ENCODE measurements at regions not wholly inside any gene's neighbourhood (a gene's known extent, or its start where the extent isn't known, plus 50 kb on each side); places are given as distances from the start of the nearest gene placed in this dataset.

DNA sequence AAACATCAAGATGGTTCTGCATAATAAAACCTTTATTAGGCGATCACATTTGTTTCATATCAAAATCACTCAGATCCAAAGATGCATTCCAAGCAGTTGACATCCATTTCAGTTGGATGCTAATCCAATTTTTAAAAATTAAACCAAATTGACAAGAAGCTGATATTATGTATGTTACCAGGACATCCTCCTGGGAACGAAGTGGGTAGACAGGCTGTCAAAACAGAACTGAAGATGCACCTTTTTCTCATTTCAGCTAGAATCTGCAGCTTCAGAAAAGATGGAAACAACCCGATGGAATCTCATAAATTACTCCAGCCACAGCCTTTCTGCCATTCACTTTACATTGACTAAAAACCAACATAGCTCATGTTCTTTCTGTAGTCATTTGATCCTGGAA, 268.4 kb downstream of the PLPP3 start:
- Histone ChIP-seq H4K20me1 (ENCODE audit: insufficient read depth, low read length, poor library complexity, severe bottlenecking) (no peaks in the 10 kb centered on the region), H3K79me2 (ENCODE audit: insufficient read depth, low read length) (no peaks in the 10 kb centered on the region), H3K36me3 (ENCODE audit: insufficient read depth, low read length) (no peaks in the 10 kb centered on the region), H3K4me3 (ENCODE audit: low read length, poor library complexity, severe bottlenecking) (no peak overlapping the region), H3F3A (ENCODE audit: low read depth) (no peaks in the 10 kb centered on the region), H3K4me2 (ENCODE audit: low read depth, low read length, poor library complexity, severe bottlenecking) (no peak overlapping the region), H3K9me2 (replicated peaks; ENCODE audit: low read depth, low read length) (no peaks in the 10 kb centered on the region), H3K27me3 (ENCODE audit: insufficient read depth, low read length, poor library complexity, severe bottlenecking) (no peaks in the 10 kb centered on the region), H2AFZ (ENCODE audit: low read length) (no peak overlapping the region), H3K9me3 (ENCODE audit: insufficient read depth, low read depth, low read length) (no peaks in the 10 kb centered on the region), H3K4me1 (ENCODE audit: insufficient read depth, low read length, poor library complexity, severe bottlenecking) (no peaks in the 10 kb centered on the region), H3K9ac (ENCODE audit: low read depth, low read length, poor library complexity, severe bottlenecking) (no peak overlapping the region)
- no peak for TF ChIP-seq EZH2phosphoT487 (IDR thresholded peaks at IDR 0.05; ENCODE audit: borderline replicate concordance)
- TF ChIP-seq, protein P1, sequence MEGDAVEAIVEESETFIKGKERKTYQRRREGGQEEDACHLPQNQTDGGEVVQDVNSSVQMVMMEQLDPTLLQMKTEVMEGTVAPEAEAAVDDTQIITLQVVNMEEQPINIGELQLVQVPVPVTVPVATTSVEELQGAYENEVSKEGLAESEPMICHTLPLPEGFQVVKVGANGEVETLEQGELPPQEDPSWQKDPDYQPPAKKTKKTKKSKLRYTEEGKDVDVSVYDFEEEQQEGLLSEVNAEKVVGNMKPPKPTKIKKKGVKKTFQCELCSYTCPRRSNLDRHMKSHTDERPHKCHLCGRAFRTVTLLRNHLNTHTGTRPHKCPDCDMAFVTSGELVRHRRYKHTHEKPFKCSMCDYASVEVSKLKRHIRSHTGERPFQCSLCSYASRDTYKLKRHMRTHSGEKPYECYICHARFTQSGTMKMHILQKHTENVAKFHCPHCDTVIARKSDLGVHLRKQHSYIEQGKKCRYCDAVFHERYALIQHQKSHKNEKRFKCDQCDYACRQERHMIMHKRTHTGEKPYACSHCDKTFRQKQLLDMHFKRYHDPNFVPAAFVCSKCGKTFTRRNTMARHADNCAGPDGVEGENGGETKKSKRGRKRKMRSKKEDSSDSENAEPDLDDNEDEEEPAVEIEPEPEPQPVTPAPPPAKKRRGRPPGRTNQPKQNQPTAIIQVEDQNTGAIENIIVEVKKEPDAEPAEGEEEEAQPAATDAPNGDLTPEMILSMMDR (conservative IDR thresholded peaks at IDR 0.05; ENCODE audit: low read length): no peak

DNA sequence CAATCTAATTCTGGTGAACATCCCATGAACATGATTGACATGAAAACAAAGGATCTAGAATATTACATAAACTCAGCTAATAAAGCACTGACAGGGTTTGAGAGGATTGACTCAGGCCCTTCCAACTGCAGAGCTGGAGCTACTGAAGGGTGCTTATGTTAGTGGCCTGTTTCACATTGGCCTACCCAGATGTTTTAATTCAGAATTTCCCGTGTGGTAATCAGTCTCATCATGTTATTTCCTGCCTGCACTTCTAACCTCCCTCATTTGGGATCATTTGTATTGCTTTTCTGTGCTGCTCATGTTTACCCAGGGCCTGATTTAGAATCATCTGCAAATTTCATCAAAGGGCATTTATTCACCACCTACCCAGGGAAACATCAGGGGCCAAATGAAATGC, 270.3 kb downstream of the PLPP3 start:
- no peaks in the 10 kb centered on the region for H3K79me2 ChIP-seq (ENCODE audit: insufficient read depth, low read length)
- H3K4me2 ChIP-seq (ENCODE audit: low read depth, low read length, poor library complexity, severe bottlenecking): no peak overlapping the region
- H3K36me3 ChIP-seq (ENCODE audit: insufficient read depth, low read length): no peaks in the 10 kb centered on the region
- no peaks in the 10 kb centered on the region for H3K9me2 ChIP-seq (replicated peaks; ENCODE audit: low read depth, low read length)
- H3K9ac ChIP-seq (ENCODE audit: low read depth, low read length, poor library complexity, severe bottlenecking): no peak overlapping the region
- H2AFZ ChIP-seq (ENCODE audit: low read length): no peak overlapping the region
- H3F3A ChIP-seq (ENCODE audit: low read depth): no peaks in the 10 kb centered on the region
- H3K9me3 ChIP-seq (ENCODE audit: insufficient read depth, low read depth, low read length): no peaks in the 10 kb centered on the region
- no peaks in the 10 kb centered on the region for H3K4me1 ChIP-seq (ENCODE audit: insufficient read depth, low read length, poor library complexity, severe bottlenecking)
- TF ChIP-seq EZH2phosphoT487 (IDR thresholded peaks at IDR 0.05; ENCODE audit: borderline replicate concordance): no peak
- TF ChIP-seq, protein P1 (conservative IDR thresholded peaks at IDR 0.05; ENCODE audit: low read length): no peak
- H3K4me3 ChIP-seq (ENCODE audit: low read length, poor library complexity, severe bottlenecking): no peak overlapping the region
- no peaks in the 10 kb centered on the region for H4K20me1 ChIP-seq (ENCODE audit: insufficient read depth, low read length, poor library complexity, severe bottlenecking)
- H3K27me3 ChIP-seq (ENCODE audit: insufficient read depth, low read length, poor library complexity, severe bottlenecking): no peaks in the 10 kb centered on the region

DNA sequence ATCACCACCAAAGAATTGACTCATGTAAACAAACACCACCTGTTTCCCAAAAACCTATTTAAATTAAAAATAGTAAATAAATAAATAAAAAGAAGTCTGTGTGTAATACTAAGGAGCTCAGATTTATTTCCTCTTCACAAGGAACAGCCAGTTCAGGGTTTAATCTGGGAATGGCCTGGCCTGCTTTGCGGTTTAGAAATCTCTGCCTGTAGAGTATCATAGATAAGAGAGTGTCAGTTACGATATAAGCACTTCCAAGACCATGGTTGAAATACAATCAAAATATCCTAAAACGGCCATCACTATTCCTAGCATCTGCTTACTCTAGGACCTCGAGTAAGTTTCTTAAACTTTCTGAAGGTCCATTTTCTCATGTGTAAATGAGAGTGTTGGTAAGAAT, 274.4 kb downstream of the PLPP3 start:
- no peaks in the 10 kb centered on the region for H3K36me3 ChIP-seq (ENCODE audit: insufficient read depth, low read length)
- H3K4me1 ChIP-seq (ENCODE audit: insufficient read depth, low read length, poor library complexity, severe bottlenecking): no peaks in the 10 kb centered on the region
- no peaks in the 10 kb centered on the region for H3K27me3 ChIP-seq (ENCODE audit: insufficient read depth, low read length, poor library complexity, severe bottlenecking)
- no peak for TF ChIP-seq EZH2phosphoT487 (IDR thresholded peaks at IDR 0.05; ENCODE audit: borderline replicate concordance)
- TF ChIP-seq, protein P1 (conservative IDR thresholded peaks at IDR 0.05; ENCODE audit: low read length): no peak
- H3K9me2 ChIP-seq (replicated peaks; ENCODE audit: low read depth, low read length): no peaks in the 10 kb centered on the region
- H2AFZ ChIP-seq (ENCODE audit: low read length): no peak overlapping the region
- H3K9me3 ChIP-seq (ENCODE audit: insufficient read depth, low read depth, low read length): no peaks in the 10 kb centered on the region
- H3K79me2 ChIP-seq (ENCODE audit: insufficient read depth, low read length): no peaks in the 10 kb centered on the region
- H3K9ac ChIP-seq (ENCODE audit: low read depth, low read length, poor library complexity, severe bottlenecking): no peak overlapping the region
- no peaks in the 10 kb centered on the region for H3F3A ChIP-seq (ENCODE audit: low read depth)
- no peaks in the 10 kb centered on the region for H4K20me1 ChIP-seq (ENCODE audit: insufficient read depth, low read length, poor library complexity, severe bottlenecking)
- no peak overlapping the region for H3K4me3 ChIP-seq (ENCODE audit: low read length, poor library complexity, severe bottlenecking)
- no peak overlapping the region for H3K4me2 ChIP-seq (ENCODE audit: low read depth, low read length, poor library complexity, severe bottlenecking)

All from Loucy (cell line).